GM19468 (cell line): ENCODE measurements at regions not wholly inside any gene's neighbourhood (a gene's known extent, or its start where the extent isn't known, plus 50 kb on each side); places are given as distances from the start of the nearest gene placed in this dataset.
"Not testable (repeated sequence)": the region's sequence is repeated elsewhere in the genome, so short reads cannot be mapped to it uniquely, and the experiment has no call there.

Source experiments
- ATAC-seq: cut with Tn5 transposase; IDR thresholded peaks from one replicate; pipeline ENCODE4 v1.9.1; 2021; ENCODE audit warnings: mild to moderate bottlenecking, moderate library complexity, moderate number of reproducible peaks; ENCODE audit not compliant: unreplicated experiment; ENCODE audit errors: extremely low read depth

- ATAC-seq: no peak
These were observed 162.3 kb upstream of the MTPN start for GRCh38 chr7:136139417-136139816.

DNA sequence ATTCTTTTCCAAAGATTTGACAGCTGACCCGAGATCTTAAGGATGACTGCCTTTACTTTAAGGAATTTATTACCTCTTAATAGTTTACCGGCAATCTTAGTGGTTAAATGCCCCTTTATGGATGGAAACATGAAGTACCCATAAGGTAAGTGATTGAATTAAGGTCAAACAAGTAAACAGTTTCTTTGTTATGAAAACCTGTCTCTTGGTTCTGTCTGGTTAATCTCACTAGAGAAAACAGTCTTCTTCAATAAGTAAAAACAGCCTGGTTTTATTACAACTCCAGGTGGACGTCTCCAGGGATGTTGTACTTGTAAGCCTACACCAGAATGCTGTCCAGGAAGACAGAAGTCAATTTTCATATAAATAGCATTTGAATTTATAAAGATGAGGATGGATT is 161.8 kb upstream of the MTPN start:
- ATAC-seq: no peak

GRCh38 chr7:136136906-136137454 is 159.8 kb upstream of the MTPN start:
- no peak for ATAC-seq

- no peak for ATAC-seq
These were observed 157.3 kb upstream of the MTPN start for GRCh38 chr7:136134503-136134902.

- no peak for ATAC-seq
These were observed 156.4 kb upstream of the MTPN start for GRCh38 chr7:136133551-136133950.

DNA sequence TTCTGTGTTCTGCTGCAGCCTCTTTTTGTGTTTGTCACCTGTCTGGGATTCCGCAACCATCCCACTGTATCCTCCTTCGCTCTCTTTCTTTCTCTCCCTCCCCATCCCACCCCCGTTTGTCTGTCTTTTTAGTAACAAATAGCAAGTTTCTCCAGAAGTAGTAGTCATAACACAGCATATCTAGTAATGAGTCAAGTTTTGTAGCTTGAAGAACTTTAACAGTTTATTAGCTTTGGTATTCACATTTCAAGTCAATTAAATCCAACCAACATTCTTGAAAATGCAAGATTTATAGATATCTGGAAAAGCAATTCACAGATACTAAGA is 154.1 kb upstream of the MTPN start:
- no peak for ATAC-seq

GRCh38 chr7:136130511-136131303 is 153.5 kb upstream of the MTPN start:
- ATAC-seq: no peak

- ATAC-seq: no peak
These were observed 150.9 kb upstream of the MTPN start for GRCh38 chr7:136128050-136128449.

DNA sequence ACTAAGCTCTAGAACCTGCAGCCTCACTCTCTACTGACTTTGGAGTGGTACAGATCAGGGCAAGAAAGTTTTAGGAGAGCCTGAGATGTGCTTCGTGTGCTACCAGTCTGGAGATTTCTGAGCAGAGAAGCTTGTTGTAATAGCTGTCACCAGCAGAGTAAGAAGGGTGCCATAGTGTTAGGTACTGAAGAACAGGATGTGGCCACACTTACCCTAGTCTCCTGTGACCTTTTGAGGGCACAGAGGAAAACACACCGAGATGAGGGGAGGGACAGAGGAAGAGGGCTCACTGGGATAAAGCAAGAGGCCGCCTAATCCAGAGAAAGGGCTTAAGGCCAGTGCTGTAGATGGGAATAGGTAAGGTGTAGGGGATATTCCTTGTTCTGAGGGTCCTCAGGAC is 146.2 kb upstream of the MTPN start:
- ATAC-seq: no peak

DNA sequence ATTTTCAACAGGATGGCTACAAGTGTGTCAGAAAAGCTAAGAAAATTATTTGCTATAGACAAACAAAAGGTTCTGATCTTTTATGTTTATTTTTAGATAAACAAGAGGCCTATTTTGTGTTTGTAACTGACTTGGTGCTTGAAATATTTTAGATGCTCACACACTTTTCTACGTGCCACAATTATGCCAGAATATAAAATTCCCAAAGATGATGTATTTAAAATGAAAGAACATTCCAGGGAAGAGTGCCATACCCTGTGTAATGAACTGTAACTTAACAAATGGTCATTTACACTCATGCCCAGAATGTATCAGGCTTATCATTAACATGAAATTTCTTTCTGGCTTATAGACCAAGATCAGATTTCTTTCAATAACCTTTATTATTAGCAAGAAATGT is 144.9 kb upstream of the MTPN start:
- ATAC-seq: no peak

DNA sequence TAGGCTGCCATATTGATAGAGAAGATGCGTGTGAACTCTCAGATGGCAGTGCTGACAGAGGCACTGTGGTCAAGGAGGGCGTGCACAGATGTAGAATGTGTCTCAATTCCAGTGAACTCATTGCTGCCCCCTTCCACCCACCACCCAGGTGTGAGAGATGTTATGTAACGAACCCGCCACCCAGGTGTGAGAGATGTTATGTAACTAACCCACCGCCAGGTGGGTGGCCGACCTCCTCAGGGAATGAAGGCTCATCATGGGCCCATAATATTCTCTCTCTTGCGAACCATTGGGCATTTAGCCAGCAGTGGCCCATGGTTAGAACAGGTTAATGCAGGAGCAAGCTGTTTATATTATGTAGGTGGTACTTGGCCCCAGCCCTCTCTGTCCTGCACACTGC is 140.4 kb upstream of the MTPN start:
- no peak for ATAC-seq

DNA sequence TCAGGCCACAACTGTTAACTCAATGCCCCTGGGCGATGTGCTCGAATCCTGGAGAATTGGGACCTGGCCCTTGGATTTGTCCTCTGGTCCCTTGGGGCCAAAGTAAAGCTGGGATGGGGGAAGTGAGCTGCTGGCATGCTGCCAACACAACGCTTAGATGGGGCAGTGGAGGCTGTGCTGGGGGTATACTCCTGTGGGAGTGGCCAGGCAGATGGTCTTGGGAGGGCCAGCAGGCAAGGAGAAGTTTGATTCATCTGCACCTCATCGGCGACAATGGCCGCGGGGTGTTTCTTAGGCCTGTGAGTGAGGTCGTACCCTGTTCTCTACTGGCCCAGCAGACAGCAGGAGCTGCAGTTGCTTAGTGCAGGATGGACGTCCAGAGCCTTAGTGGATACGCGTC is 139.0 kb upstream of the MTPN start:
- ATAC-seq: no peak

- peak; percentile 97 for ATAC-seq
These were observed 138.0 kb upstream of the MTPN start for GRCh38 chr7:136114966-136115762.

GRCh38 chr7:136114467-136114866 is 137.3 kb upstream of the MTPN start:
- not testable (repeated sequence) for ATAC-seq

- ATAC-seq: not testable (repeated sequence)
These were observed 131.9 kb upstream of the MTPN start for GRCh38 chr7:136109037-136109436.

- ATAC-seq: no peak
These were observed 128.0 kb upstream of the MTPN start for GRCh38 chr7:136105191-136105590.

DNA sequence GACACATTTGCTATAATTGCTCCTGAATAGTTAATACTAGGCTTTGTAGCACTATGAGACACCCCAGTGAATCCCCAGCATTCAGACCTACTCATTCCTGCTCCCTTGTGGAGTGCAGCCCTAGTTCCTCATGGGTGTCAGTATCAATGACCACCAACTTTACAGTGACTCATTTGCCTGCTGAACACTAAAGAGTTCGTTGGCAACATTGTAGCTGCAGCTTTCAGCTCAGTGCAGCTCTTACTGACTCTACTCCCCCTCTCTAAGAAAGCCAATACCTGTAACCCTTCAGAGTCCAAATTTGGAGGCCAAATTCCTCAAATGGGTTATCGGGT is 127.1 kb upstream of the MTPN start:
- ATAC-seq: no peak

DNA sequence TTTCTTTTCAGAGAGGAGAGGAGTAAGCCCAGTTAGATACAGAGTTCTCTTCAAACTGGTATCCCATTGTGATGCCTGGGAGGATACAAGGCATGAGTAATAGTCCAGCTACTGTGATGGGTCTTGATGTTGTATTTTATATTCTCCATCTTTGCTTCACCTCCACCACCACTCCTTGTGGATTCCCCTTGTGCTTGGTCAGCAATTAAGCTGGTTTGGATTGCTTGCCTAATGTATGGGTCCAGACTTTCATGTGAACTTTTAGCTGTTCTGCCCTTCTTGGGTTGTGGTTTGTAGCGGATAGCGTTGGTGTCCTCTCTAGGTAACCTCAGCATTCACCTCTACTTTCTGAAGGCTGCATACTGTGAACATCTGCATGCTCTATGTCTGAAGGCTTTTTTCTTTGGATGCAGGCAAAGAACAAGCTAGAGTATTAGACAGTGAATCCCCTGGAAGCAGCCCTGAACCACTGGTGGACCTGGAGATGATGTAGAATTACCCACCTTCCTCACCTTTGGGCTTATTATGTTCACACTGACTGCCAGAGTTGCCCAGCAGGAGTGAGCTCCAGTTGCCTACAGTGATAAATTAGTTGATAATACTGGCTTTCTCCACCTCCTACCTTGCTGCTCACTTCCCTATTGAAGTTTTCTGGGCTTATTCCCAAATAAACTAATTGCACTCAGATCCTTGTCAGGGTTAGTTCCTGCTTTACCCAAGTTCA is 126.5 kb upstream of the MTPN start:
- no peak for ATAC-seq

DNA sequence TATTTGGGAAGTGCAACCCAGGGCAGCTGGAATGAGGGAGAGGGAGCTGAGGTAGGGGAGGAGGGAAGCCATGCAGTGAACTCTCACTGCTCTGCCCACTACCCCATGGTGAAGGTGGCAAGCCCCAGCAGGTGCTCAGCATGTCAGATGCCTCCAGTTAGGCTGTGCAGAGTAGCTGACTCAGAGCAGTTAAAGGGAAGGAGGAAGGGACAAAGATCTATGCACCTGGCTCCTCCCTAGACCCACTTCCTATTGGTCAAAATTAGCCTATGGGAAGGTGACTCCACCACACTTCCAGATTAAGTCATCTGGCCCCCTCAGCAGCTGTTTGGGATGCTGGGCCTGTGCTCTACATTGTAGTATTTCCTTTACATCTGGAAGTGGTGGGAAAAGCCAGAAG is 125.7 kb upstream of the MTPN start:
- no peak for ATAC-seq

- ATAC-seq: not testable (repeated sequence)
These were observed 115.6 kb upstream of the MTPN start for GRCh38 chr7:136092714-136093113.

DNA sequence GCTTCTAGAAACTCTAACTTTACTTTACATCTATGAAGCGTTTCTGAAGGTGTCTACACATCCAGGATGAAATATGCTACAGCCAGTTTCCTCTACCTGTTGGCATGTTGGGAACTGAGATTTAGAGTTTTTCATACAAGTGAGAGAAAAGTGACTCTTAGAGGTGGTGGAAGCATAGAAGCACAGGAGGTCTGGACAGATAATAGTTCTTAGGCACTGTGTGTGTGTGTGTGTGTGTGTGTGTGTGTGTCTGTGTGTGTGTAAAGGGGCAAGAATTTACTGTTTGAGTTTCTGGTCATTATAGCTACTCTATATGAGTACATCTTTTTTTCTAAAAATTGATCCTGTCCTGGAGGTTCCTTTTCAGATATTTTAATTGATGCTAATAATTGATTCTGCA is 110.7 kb upstream of the MTPN start:
- no peak for ATAC-seq
